ENCODE measurements at regions not wholly inside any gene's neighbourhood (a gene's known extent, or its start where the extent isn't known, plus 50 kb on each side); places are given as distances from the start of the nearest gene placed in this dataset.

DNA sequence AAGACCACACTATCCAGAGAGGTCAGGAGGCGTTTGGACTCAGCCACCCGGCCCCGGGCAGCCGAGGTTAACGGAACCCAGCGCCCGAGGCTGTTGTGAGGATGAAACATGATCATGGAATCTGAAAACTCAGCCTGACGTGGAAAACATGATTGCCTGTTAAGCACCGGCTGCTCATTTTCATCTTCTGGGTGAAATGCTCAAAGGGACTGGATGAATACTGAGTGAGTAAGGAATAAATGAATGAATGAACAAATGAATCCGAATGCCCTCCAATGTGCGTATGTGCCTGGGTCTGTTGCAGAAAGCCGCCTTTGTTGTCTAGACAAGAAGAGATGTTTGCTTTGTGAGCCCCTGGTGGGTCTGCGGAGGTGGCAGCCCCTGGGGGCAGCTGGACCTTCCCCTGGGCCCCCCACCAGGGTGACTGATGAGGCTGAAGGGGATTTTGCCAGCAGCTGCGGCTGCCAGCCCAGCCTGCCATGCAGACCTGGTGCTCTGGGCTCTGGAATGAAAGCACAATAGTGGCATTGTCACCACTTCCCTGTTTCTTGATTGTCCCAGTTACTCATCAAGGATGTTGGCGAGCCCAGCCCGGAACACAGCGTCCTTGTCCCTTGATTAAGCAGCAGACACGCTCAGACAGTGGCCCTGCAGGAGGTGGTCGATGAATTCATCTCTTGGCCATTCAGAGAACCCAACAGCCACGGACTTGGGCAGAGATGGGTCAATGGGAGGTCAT, 211.1 kb downstream of the ANKRD60 start:
- no peak for DNase-seq (ENCODE audit: low spot score)

DNA sequence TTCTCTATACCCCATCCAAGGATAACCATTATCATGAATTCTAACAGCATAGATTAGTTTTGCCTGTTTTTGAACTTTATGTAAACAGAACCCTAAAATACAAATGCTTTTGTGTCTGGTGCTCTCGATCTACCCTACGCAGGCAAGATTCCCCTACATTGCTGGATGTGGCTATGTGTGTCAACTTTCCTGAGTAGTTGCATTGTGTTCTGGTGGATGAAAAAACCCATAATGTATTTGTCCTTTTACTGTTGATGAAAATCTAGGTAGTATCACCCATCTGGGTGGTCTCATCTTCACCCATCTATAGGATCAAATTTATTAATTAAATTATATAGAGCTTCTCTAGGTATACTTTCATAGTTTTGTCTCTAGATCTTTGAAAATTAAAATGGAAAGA, 211.7 kb downstream of the ANKRD60 start:
- no peak for DNase-seq (ENCODE audit: low spot score)

DNA sequence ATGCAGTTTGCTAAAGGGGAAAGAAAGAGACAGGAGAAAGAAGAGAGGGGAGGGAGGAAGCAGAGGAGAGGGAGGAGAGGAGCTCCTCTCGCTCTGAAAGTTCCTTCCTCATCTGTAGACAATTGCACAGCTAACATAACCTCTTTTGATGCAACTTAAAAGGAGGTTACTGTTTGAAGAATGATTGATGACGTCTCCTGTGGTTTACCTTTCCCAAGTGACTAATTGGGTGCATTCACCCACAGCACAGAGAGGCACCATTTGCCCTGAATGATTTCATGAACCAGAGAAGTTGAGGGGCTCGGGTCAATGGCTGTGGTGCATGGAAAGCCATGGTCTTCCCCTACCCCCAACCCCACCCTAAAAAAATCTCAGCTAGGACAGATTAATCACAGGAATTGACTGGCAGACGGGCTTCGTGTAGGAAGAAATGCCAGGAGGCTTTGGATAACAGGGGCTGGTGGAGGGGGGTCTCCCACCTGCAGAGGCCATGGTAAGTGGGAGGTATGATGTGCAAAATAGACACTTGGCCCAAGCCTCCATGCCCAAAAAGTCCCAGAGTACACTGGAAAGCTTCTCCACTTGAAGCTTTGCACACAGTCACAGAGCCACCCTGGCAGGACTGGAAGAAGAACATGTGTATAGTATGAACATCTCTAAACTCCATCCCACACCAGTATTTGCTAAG, 213.7 kb downstream of the ANKRD60 start:
- no peak for DNase-seq (ENCODE audit: low spot score)

DNA sequence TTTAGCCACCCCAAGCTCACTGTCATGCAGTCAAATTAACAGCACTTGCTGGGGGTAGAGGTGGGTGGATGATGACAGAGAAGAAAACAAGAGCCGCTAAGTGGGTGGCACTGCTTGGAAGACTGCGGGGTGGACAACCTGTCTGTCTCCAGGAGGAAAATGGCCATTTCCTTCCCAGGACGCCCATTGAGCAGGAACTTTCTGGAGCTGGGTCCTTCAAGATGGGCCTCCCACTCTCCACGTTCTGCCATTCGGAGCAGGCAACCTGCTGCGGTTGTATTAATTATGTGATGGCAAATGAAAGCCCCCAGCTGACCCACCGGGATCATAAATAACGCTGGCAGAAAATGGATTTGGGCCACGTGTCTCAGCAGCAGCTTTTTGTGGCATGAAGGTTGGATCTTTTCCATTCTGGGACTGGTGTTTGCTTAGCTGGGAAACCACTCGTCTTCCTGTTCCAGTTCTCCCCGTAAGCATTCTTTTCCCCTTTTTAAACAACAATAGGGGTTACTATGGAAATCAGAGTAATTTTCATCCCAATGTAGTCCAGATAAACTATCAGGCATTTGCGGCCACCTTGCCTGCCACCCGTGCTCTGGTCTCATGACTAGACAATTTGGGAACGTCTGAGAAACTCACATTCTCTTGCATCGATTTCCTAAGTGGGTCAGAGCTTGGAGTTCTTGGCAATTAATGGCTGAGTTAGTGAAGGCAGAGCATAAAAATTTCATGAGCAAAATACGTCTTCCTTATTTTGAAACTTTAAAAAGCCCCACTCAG, 215.5 kb downstream of the ANKRD60 start:
- DNase-seq (ENCODE audit: low spot score): no peak

DNA sequence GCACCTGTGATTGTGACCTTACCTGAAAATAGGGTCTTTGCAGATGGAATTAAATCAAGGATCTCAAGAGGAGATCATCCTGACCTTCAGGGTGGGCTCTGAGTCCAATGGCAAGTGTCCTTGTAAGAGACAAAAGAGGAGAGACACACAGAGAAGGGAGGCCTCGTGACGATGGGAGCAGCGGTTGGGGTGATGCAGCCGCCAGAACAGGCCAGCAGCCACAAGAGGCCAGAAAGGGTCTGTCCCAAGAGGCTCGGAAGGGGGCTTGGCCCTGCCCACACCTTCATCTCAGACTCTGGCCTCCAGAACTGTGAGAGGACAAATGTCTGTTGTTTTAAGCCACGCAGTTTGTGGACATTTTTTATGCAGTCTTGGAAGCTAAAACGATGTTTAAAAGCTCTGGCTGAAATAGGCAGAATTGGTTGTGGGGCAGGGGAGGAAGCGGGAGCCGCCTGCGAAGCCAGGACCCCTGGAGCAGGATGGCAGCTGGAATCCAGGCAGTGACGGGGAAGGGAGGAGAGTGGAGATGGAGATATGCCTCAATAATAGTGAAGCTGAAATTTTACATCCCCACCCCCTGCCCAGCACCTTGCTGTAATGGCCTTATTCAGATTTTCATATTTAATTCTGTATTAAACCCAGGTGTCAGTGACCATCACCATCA, 216.4 kb downstream of the ANKRD60 start:
- no peak for DNase-seq (ENCODE audit: low spot score)

DNA sequence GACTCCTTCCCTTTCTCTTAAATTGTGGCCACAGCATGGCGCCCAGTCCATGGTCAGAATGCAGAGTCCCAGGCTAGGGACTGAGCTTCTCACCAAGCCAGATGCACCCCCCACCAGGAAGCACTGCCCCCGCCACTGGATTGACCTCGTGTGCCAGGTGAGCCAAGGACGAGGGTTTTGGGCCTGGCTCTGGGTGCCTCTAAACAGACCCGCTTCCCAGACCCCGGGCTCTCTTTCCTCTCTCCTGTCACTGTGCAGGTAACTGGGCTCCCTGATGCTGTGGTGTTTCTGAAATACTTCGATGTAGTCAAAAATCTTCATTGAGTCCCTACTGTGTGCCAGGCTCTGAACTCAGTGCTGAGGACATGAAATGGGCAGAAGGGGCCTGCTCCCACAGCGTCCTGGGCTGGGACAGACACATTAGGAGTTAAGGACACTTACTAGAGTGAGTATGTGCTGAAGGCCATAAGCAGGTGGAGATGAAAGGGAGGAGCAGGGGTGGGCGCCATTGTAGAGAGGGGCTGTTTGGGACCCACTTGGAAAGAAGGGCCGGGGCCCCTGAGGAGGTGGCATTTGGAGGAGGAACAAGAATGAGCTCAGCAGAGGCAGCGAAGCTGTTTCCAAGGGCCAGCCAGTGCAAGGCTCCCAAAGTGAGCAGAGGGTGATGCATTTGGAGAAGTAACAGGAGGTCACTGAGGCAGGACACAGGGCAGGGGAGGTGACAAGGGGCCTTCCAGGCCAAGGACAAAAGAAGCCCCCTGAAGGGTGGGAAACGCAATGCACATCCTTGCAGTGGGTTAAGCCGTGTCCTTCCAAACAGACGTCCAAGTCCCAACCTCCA, 217.1 kb downstream of the ANKRD60 start:
- no peak for DNase-seq (ENCODE audit: low spot score)

DNA sequence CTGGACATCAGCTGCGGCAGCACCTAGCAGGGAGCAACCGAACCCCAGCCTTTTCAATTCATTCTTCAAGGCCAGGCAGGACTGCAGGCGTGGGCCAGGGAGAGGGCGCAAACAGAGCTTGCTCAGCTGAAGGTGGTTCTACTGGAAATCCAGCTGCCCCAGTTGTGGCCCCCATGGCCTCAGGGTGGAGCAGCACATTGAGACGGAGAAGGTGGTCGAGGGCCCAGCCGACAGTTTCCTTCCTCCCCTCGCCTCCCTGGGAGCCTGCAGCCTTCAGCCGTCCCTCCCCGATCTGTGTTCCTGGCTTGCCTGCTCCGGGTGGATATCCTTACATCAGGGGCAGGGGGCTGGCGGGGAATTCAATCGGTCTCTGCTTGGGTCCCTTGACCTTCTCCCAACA, 217.8 kb downstream of the ANKRD60 start:
- no peak for DNase-seq (ENCODE audit: low spot score)

DNA sequence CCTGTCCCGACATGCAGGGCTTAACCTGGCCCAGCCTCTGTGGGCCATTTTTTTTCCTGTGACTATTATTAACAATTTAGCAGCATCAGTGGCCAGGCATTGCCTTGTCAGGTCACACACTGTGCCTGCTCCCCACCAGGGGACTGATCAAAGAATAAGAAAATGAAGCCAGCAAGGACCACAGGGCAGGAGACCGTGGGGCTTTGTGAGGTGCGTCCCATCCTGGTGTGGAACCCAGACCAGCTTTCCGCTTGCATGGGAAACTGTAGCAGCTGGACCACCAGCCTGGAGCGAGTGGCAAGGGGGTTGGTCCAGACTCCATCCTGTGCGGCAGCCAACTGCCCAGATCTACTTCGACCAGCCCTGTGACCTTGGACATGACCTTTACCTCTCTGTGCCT, 218.3 kb downstream of the ANKRD60 start:
- DNase-seq (ENCODE audit: low spot score): no peak

DNA sequence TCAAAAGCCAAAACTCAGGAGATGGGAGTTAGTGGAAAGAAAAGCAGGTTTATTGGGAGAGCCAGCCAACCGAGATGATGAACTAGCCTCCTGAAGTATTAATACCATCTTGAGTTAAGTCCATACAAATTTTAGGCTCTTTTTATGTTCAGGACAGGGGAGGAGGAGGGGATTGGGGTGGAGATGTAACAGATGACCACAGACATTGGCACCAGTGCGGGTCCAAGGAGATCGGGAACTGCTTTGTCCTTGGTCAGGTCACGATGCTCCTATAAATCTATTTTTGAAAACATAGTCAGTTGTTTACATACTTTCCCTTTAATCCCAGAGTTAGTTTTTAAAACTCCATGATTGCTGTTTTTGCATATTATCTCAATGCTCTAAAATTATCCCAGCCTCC, 219.6 kb downstream of the ANKRD60 start:
- DNase-seq (ENCODE audit: low spot score): no peak

DNA sequence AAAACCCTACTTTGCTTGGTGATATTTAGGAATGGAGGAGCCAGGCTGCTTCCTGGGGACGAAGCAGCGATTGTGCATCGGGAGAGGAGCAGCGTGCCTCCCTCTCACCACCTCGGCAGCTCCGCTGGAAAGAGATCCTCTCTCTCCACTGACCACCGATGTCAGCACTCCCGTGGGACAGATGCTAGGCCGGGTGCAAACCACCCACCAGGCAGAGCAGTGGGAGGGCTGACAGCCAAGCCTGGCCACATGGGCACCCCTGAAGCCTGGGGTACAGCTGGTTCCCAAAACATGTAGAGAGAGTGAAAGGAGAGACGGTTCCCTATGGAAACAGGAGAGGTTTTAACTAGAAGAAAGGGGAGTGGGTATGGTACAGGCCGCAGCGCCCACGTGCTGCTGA, 220.0 kb downstream of the ANKRD60 start:
- no peak for DNase-seq (ENCODE audit: low spot score)

DNA sequence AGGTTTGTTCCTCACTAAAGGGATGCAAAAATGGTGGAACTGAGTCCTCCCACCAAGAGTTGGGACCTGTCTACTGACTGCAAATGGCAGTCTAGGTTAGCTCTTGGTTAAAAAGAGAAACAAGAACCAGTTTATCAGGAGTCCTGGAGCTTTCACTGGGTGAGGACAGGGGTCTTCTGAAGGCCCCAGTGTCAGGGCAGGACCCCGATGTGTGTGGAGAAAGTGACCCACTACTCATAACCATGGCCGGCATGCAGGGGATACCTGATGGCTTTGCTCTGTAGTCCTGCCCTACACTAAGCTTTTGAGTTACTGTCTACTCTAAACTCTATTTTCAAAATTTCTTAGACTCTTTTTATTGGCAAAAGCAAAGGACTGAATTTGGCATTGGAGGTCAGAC, 220.5 kb downstream of the ANKRD60 start:
- no peak for DNase-seq (ENCODE audit: low spot score)

DNA sequence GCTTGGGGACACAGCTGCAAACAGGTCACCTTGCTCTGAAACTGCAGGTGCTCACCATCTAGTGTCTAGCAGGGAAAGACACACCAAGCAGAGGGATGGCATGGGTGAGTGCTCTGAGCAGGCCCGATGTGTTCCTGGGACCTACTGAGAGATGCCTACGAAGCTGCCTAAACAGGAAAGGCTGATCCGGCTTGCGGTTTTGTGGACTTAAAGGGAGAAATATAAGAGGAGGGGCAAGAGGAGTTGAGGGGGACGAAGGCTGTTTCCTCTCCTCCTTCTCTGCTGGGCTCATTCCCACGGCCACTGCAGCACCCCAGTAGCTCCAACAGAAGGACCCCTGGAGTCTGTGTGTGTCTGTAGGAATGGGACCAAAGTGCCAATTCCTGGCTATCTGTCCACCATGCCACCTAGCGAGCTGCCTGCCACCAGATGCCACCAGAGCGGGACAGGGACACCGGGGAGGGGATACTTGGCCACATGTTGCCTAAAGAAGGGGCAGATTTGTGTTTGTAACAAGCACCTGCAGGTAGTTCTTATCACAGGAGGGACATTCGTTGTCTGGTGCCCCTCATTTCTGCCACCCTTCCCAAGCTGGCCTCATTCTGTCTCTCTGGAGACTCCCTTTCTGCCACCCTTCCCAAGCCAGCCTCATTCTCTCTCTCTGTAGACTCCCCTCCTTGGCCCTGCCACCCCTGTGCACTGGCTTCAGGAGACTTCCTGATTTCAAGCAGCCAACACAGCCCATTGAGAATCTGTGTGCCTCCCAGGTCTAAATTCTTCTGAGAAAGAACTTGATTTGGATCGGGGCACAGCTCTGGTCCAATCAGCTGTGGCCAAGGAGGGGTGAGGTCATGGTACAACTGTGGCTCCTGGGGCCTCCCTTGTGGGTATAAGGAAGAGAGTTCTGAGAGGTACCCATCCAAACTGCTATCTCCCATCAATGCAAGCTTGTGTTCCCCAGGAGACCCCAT, 221.8 kb downstream of the ANKRD60 start:
- no peak for DNase-seq (ENCODE audit: low spot score)

DNA sequence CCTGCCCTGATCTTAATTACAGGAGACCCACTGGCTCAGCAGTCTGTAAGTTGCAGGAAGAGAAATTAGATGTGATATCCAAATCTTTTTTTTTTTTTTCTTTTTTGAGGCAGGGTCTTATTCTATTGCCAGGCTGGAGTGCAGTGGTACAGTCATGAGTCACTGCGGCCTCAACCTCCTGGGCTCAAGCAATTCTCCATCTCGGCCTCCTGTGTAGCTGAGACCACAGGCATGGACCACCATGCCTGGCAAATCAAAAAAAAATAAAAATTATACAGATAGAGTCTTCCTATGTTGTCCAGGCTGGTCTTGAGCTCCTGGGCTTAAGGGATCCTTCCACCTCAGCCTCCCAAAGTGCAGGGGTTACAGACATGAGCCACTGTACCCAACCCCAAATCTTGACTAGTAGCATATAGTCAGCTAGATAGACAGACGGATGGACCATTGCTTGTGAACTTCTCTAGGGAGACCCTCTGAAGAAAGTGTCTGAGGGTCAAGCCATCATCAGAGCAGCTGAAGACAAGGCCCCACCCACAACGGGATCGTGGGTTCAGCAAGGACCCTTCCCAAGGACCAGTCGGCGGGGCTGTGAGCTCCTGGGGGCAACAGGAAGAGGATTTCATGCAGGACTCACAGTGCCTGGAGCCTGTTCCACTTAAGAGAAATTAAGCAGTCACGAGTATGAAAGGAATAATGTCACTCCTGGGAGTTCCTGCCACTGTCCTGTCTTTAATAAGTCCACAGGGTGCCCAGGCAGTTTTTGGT, 222.7 kb downstream of the ANKRD60 start:
- no peak for DNase-seq (ENCODE audit: low spot score)

DNA sequence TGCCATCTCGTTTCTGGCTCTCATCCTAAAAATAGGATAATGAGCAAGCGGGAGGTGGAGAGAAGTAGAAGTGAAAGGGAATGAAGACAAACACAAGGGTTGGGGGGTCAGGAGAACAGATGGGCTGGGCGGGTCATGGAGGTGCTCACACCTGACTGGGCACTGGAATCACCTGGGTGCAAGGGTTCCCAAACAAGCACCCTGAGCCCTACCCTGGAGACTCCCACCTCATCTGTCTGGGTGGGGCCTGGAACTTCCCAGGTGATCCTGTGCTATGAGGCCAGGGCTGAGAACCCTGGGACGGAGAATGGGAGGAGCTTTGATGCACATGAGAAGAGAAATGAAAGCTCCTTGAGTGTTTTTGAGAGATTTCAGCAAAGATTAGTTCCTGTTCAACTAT, 223.6 kb downstream of the ANKRD60 start:
- no peak for DNase-seq (ENCODE audit: low spot score)

DNA sequence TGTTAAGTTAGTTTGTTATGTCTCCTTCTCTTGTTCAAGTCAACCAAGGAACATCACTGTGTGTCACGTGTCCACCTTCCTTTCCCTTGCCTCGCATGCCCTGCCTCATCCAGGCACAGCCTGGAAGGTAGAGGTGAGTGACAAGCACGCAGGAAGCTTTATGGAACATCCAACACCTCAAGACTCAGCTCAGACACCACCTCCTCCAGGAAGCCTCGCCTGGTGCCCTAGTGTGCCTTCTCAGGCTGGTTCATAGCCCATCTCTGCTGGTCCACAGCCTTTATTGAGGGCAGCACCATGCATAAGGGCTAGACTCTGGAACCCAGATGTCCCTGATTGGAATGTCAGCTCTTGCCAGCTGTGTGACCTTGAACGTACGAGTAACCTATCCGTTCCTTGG, 224.3 kb downstream of the ANKRD60 start:
- DNase-seq (ENCODE audit: low spot score): no peak

DNA sequence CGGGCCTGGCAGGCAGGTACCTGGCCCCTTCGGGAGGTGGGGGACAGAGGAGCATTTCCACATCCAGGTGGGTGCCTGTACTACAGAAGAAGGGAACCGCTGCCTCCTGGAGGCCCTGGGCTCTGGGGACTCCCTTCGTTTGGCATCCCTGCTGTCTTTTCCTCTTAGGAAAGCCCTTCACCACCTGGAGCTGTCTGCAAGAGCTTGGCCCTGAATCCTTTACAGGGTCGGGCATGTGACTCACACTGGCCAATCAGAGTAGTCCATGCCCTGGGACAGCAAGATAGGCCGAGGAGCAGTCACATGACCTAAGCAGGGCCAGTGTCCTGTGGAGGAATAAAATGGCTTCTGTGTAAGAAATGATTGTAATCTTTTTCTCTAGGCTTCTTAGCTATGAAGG, 224.9 kb downstream of the ANKRD60 start:
- no peak for DNase-seq (ENCODE audit: low spot score)

DNA sequence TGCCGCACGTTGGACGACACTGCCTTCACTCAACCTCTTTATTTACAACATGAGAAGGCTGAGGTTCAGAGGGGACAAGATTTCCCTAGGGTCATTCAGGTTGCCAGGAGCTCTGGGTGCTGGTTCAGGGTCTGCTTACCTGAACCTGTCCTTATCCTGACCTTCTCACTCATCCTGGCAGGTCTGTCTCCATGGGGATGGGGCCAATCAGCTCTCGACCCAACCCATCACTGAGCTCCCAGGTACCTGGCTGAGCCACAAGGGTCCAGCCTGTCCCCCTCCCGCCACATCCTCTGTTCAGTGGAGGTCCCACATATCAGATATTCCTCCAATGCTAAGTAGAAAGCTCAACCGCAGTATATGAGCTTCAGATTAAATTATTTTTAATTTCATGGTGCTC, 225.6 kb downstream of the ANKRD60 start:
- DNase-seq (ENCODE audit: low spot score): no peak

DNA sequence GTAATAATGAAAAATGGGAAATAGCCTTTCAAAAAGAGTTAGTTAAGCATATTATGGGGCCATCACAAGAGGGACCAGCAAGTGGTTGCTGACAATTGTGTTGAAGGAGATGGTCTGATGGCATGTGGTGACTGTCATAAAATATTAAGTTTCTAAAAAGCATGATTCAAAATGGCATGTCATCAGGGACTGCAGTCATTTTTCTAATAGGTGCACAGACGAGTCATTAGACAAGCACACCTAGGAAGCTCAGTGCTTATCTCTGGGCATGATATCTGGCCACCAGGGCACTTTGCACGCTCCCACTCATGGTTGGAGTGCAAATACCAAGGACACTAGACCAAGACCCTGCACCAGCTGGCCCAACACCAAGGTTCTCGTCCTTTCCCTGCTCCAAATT, 226.5 kb downstream of the ANKRD60 start:
- DNase-seq (ENCODE audit: low spot score): no peak

DNA sequence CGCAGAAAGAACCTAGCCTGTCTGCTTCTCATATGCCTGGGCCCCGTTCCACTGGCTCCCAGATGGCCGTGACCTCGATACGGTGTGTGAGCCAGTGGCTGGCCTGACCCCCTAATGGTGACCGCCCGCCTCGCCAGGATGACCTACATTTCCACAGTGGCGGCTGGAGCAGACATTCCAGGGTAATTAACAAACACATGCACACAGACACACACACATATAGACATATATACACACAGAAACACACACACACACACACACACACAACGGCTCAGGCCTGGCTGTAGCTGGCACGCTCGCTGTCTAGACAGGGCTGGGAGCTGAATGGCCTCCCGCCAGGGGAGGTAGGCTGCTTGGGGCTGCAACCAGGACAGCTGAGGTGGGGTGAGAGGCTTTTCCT, 227.1 kb downstream of the ANKRD60 start:
- no peak for DNase-seq (ENCODE audit: low spot score)

DNA sequence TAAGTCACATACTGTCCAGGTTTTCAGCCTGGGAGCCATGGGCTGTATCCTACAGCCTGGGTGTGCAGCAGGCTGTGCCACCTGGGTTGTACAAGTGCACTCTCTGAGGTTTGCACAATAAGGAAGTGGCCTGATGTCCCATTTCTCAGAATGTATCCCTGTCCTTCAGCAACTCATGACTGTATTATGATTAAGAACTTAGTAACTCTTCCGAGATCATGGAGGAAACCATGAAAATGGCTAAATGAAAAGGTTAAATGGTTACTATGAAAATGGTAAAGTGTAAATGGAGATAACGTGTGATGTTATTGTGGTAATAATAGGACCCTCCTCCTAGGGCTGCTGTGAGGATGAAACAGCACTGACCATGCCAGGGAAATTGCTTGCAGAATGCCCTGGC, 227.6 kb downstream of the ANKRD60 start:
- no peak for DNase-seq (ENCODE audit: low spot score)
